Brain microvascular endothelial cell (primary cell): ENCODE measurements at regions not wholly inside any gene's neighbourhood (a gene's known extent, or its start where the extent isn't known, plus 50 kb on each side); places are given as distances from the start of the nearest gene placed in this dataset.
A peak's percentile ranks its signal among the peaks of the same experiment; 100 is the strongest.

Experiments used
- DNase-seq: peaks from one replicate; pipeline ENCODE4 v3.0.0-alpha.2; 2020
- H3K27ac ChIP-seq: fragments of 250-450 bp; sonication (Bioruptor Pico); 2 replicates; pipeline ENCODE4 v1.5.1; 2020; ENCODE audit warnings: mild to moderate bottlenecking, moderate library complexity
- H3K27me3 ChIP-seq: fragments of 250-450 bp; sonication (Bioruptor Pico); replicated peaks from 2 replicates; pipeline ENCODE4 v1.5.1; 2020; ENCODE audit warnings: mild to moderate bottlenecking
- H3K36me3 ChIP-seq: fragments of 250-450 bp; sonication (Bioruptor Pico); replicated peaks from 2 replicates; pipeline ENCODE4 v1.5.1; 2020; ENCODE audit warnings: mild to moderate bottlenecking
- H3K4me3 ChIP-seq: 2 replicates; pipeline ENCODE4 v1.5.1; 2011; ENCODE audit warnings: low read depth, mild to moderate bottlenecking, control low read depth, low read length, moderate library complexity
- in situ Hi-C: cut with HindIII; loops from 2 replicates; pipeline ENCODE4 v1.10.0; 2017; ENCODE audit warnings: low sequenced_read_pairs, low pct_ligation_motif_present
- TF ChIP-seq, protein P1 (sequence below): IDR thresholded peaks from 2 replicates; pipeline ENCODE4 v1.5.1; 2011; ENCODE audit warnings: low read depth, mild to moderate bottlenecking, moderate library complexity, low read length, control low read depth, inconsistent platforms; ENCODE audit errors: missing control alignments

DNA sequence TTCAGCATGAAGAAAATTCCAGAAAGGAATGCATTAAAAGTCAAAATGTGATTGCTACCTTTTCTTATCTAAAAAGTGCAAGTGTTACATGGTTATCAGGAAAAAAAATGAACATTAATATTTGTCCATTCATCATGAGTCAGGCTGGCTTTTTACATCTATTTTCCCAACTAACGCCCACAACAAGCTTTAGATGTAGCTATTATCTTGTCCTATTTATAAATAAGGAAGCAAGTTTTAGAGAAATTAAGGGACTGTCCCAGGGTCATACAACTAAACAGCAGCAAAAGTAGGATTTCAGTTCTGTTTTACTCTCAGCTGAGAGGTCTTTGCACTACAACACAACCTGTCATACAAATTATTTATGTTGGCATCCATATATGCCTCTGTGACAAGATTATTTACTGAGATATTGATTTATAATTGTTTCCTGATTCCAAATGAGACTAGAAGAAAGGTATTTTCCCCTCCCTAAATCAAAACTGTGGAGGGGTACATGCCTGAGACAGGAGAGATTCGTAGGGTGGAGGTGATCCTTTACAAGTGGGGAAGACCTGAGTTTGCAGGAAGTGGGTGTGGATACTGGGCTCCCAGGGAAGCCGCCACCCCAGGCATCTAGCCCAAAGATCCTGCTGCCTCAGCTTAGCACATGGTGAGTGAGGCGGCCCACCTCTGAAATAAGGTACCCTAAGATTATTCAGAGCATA, 57.2 kb upstream of the ARID5B start:
- in situ Hi-C loops, result no loop called here
- H3K27ac ChIP-seq, result no peak overlapping the region
- no peak for DNase-seq

DNA sequence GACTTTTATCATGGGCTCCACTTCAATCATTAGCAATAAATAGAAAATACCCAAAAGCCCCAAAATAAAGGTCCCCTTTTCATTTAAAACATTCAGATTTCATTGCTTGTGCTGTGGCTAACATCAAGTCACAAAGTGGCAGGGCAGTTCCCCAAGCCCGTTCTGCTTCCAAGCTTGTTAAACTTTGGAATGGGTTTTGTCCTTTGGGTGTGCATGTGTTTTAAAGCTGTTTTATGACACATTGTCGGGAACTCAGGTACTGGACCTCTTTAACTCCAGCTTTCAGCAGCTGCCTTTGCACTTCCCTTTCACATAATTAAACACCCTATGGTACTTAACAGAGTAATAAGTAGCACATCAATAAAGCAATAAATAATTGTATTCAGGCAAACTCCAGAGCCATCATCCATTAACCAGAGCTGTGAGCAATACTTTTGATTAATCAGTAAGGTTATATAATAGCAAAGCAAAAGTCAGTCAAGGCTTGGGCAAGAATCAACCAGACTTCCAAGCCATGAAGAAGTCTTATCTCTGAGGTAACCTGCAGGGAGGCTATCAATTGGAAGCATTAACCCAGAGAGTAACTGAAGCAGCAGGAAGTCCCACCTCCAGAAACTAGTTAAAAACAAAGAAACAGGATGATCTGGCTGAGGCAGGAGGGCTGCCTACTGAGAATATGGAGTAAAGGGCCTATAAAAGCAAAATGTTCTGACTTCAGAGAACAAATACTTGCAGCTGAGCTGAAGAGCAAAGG, 56.1 kb upstream of the ARID5B start:
- TF ChIP-seq, protein P1, sequence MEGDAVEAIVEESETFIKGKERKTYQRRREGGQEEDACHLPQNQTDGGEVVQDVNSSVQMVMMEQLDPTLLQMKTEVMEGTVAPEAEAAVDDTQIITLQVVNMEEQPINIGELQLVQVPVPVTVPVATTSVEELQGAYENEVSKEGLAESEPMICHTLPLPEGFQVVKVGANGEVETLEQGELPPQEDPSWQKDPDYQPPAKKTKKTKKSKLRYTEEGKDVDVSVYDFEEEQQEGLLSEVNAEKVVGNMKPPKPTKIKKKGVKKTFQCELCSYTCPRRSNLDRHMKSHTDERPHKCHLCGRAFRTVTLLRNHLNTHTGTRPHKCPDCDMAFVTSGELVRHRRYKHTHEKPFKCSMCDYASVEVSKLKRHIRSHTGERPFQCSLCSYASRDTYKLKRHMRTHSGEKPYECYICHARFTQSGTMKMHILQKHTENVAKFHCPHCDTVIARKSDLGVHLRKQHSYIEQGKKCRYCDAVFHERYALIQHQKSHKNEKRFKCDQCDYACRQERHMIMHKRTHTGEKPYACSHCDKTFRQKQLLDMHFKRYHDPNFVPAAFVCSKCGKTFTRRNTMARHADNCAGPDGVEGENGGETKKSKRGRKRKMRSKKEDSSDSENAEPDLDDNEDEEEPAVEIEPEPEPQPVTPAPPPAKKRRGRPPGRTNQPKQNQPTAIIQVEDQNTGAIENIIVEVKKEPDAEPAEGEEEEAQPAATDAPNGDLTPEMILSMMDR, result no peak
- Histone ChIP-seq H3K36me3 (no peaks in the 10 kb centered on the region), H3K27me3 (no peaks in the 10 kb centered on the region), H3K4me3 (no peak overlapping the region), H3K27ac (no peak overlapping the region)
- no peak for DNase-seq
- in situ Hi-C loops, result no loop called here

More for the DNA sequence above, 57.2 kb upstream of the ARID5B start:
- Histone ChIP-seq H3K4me3 (no peak overlapping the region), H3K27me3 (no peaks in the 10 kb centered on the region), H3K36me3 (no peaks in the 10 kb centered on the region)
- TF ChIP-seq, protein P1, result no peak

DNA sequence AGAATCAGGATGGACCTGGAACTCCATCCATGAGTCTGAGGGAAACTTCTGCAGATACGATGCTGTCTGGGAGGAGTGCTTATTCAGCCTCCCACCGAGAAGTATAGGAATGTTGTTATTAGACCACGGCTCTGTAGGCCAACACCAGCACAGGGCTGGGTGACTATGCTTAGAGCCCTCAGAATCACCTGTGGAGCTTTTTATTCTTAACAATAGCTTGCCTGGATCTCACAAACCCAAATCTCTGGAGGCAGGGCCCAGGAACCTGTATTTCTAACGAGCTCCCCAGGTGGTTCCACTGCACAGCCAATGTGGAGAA, 55.6 kb upstream of the ARID5B start:
- no peak overlapping the region for H3K4me3 ChIP-seq
- DNase-seq, result peak; percentile 64
- TF ChIP-seq, protein P1, result no peak
- in situ Hi-C loops, result no loop called here
- no peak overlapping the region for H3K27ac ChIP-seq
- no peaks in the 10 kb centered on the region for H3K27me3 ChIP-seq
- H3K36me3 ChIP-seq, result no peaks in the 10 kb centered on the region

DNA sequence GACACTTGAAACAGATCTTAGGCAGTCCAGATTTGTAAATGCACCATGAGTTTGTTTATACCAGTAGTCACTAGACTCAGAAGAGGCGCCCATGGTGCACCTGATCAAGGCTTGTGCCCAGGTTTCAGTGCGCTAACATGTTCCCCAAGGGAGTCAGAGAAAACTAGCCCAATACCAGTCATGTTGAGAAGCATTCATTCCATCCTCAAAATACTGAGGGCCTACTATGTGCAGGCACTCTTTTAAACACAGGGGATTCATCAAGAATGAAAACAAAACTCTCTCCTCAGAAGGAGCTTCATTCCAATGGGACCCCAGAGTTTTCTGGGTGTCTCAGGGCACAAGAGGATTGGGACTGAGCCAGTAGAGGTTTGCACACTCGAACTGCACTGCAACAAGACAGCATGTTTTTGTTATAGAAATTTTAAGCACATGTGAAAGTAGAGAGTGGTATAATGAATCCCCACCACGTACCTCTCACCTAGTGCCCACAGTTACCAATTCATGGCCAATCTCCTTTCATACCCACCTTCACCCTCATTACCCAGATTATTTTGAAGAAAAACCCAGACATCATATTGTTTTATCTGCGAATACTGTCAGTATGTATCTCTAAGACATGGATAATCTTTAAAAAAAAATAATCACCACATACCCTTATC, 55.0 kb upstream of the ARID5B start:
- Histone ChIP-seq H3K27me3 (no peaks in the 10 kb centered on the region), H3K27ac (no peak overlapping the region), H3K4me3 (no peak overlapping the region), H3K36me3 (no peaks in the 10 kb centered on the region)
- no peak for DNase-seq
- in situ Hi-C loops, result no loop called here
- TF ChIP-seq, protein P1, result no peak

DNA sequence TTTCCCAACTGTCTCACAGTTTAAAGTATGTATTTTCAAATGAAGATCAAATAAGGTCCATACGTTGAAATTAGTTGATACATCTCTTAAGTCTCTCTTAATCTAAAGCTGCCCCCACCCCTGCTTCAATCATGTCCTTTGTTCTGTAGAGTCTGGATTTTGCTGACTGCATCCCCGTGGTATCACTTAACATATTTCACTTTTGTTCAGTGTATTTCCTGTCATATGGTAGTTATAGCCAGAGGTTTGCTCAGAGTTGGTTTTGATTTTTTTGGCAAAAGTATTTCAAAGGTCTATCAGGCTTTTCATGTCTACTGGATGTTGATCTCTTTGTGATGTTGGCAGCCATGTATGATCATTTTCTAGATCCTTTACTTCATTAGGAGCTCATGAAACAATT, 54.4 kb upstream of the ARID5B start:
- in situ Hi-C loops, result no loop called here

More for the DNA sequence above, 54.4 kb upstream of the ARID5B start:
- H3K4me3 ChIP-seq, result no peak overlapping the region
- H3K36me3 ChIP-seq, result no peaks in the 10 kb centered on the region
- DNase-seq, result no peak
- TF ChIP-seq, protein P1, result no peak
- H3K27me3 ChIP-seq, result no peaks in the 10 kb centered on the region
- no peak overlapping the region for H3K27ac ChIP-seq
